Testis (tissue), 2 donors: ENCODE measurements at regions not wholly inside any gene's neighbourhood (a gene's known extent, or its start where the extent isn't known, plus 50 kb on each side); places are given as distances from the start of the nearest gene placed in this dataset.
A peak's percentile ranks its signal among the peaks of the same experiment; 100 is the strongest.

Experiments
- DNase-seq: peaks from one replicate; pipeline ENCODE4 v3.0.0-alpha.2; 2019
- H3K27ac ChIP-seq, 2 donors: fragments of 200-600 bp; sonication (generic); one replicate each; pipeline ENCODE4 v1.5.1; 2019
- H3K27me3 ChIP-seq: fragments of 200-600 bp; sonication (generic); one replicate; pipeline ENCODE4 v1.5.1; 2019
- H3K36me3 ChIP-seq: fragments of 200-600 bp; sonication (generic); one replicate; pipeline ENCODE4 v1.5.1; 2017; ENCODE audit warnings: low read depth; ENCODE audit errors: missing control alignments
- H3K4me1 ChIP-seq: fragments of 200-600 bp; sonication (generic); one replicate; pipeline ENCODE4 v1.5.1; 2019
- H3K4me3 ChIP-seq, 2 donors: fragments of 200-600 bp; sonication (generic); one replicate each; pipeline ENCODE4 v1.5.1; 2017 to 2019
- H3K9me3 ChIP-seq: fragments of 200-600 bp; sonication (generic); one replicate; pipeline ENCODE4 v1.5.1; 2017
- CTCF ChIP-seq, 3 experiments: fragments of 450-650 bp in 2 of 3; fragments of 200-600 bp in 1 of 3; sonication (generic) in 1 of 3; IDR thresholded peaks; one replicate each; pipeline ENCODE4 v1.5.1; 2016 to 2019; ENCODE audit warnings: antibody characterized with exemption in 3 of 3, mild to moderate bottlenecking in 2 of 3, moderate library complexity in 1 of 3
- POLR2A ChIP-seq: fragments of 450-650 bp; IDR thresholded peaks from one replicate; pipeline ENCODE4 v1.6.1; 2017; ENCODE audit warnings: antibody characterized with exemption, mild to moderate bottlenecking, moderate library complexity
- WGBS, 2 donors: methylation state at CpG; one replicate each; pipeline ENCODE4 v1.1.5; 2018; 5-methylcytosine and 5-hydroxymethylcytosine counted together
- intact Hi-C: fragments of 100-400 bp; cut with DNase I; formaldehyde crosslinking; loops from one replicate; pipeline ENCODE4 v1.15.1; 2023; ENCODE audit warnings: low total_unique reads

DNA sequence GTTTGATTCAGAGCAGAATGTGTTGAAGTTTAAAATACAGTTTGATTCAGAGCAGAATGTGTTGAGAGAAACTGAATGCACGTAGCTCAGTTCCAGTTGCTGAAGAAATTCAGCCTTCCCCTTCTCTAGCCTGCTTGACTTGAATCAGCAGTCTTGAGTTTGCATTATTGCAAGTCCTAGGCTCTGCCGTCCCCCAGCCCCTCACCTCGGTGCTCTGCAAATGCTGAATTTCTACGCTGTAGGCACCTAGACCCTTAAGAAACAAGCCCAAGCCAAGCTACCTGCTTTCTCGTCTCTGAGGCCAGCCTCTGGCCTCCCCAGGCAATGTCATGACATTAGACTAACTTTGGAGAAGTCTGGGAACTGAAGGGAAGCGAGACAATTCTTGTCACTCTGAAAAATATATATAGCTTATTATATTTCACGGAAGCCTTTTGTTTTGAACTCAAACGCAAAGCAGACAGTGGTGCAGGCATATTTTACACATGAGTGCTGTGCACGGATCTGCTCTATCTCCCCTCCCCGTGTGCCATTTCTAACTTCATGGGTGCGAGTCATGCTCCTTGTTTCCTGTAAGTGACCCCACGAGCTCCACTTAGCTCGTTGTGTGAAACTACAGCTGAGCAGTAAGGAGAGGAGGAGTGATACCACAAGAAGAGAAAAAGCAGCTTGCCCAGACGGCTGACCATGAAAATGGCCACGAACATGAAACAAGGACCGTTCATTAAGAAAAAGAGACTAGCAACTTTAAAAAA, 71.4 kb upstream of the DUSP22 start:
- DNase-seq, result no peak
- intact Hi-C loops, result no loop called here

DNA sequence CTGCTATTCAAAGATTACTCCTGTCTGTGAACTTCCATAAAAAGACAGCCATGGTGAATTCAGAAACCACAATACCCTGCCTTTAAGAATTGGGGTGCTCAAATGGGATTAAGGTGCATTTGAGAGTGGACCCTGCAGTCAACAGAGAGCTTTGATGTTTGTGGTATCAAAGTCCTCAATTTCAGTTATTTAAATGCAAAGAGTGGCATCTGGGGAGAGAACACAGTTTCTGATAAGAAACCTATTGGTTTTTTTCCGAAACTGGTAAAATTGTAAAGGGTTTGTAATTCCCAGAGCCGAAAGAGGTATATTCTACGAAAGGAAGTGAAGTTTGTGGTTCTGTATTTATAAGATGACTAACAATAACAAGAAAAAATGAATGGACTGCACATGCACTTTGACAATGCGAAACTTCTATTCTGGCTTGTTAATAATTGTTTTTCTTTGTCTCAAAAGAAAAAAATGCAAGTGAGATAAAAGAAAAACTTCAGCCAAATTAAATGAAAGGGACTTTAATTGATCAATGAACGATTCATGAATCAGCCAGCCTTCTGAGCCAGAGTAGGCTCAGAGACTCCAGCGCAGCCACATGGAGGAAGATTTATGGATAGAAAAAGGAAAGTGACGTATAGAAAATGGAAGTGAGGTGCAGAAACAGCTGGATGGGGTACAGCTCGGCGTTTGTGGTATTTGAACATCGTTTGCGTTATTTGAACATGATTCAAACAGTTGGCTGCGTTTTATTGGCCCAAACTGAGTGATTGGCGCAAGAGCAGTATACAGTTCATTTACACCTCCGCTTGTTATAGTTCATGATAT, 70.5 kb upstream of the DUSP22 start:
- TF ChIP-seq CTCF (IDR thresholded peaks at IDR 0.05) (no peak), POLR2A (no peak)
- intact Hi-C loops, result loop anchor here (2.0 kb wide), 1 partner anchor 29 kb away; no protein-coding TSS in a partner anchor
- 81 to 86% methylated on average over 14 of the region's 14 CpGs for WGBS, 2 donors
- Histone ChIP-seq H3K4me1 (no peaks in the 10 kb centered on the region), H3K4me3 (no peak overlapping the region), H3K27me3 (no peaks in the 10 kb centered on the region), H3K36me3 (no peaks in the 10 kb centered on the region), H3K9me3 (no peaks in the 10 kb centered on the region), H3K27ac (no peak overlapping the region)
- no peak for DNase-seq

More for the DNA sequence above, 71.4 kb upstream of the DUSP22 start:
- TF ChIP-seq CTCF (IDR thresholded peaks at IDR 0.05), result no peak
- TF ChIP-seq POLR2A, result no peak
- Histone ChIP-seq H3K4me3 (no peak overlapping the region), H3K4me1 (no peaks in the 10 kb centered on the region), H3K27me3 (no peaks in the 10 kb centered on the region), H3K9me3 (no peaks in the 10 kb centered on the region), H3K36me3 (no peaks in the 10 kb centered on the region), H3K27ac (no peak overlapping the region)
- WGBS, 2 donors, result 73 to 76% methylated on average over 16 of the region's 16 CpGs

- TF ChIP-seq POLR2A (no peak), CTCF (IDR thresholded peaks at IDR 0.05) (no peak)
- Histone ChIP-seq H3K4me3 (no peak overlapping the region), H3K36me3 (no peaks in the 10 kb centered on the region), H3K4me1 (no peaks in the 10 kb centered on the region), H3K27ac (no peak overlapping the region), H3K9me3 (no peaks in the 10 kb centered on the region), H3K27me3 (no peaks in the 10 kb centered on the region)
- intact Hi-C loops, result loop anchor here (2.0 kb wide), 1 partner anchor 30 kb away; no protein-coding TSS in a partner anchor
- DNase-seq, result no peak
- 85 to 88% methylated on average over 5 of the region's 5 CpGs for WGBS, 2 donors
Measured at GRCh38 chr6:222468-222867, 69.8 kb upstream of the DUSP22 start.

- no peak for TF ChIP-seq CTCF (IDR thresholded peaks at IDR 0.05)
- no peak for TF ChIP-seq POLR2A
- DNase-seq, result peak; percentile 2
- 72 to 79% methylated on average over 9 of the region's 9 CpGs for WGBS, 2 donors
- no peaks in the 10 kb centered on the region for H3K36me3 ChIP-seq
- no peaks in the 10 kb centered on the region for H3K9me3 ChIP-seq
- H3K4me3 ChIP-seq, result no peak overlapping the region
- H3K27ac ChIP-seq, result no peak overlapping the region
- no peaks in the 10 kb centered on the region for H3K4me1 ChIP-seq
- intact Hi-C loops, result loop anchor here (2.0 kb wide), 1 partner anchor 30 kb away; no protein-coding TSS in a partner anchor
- H3K27me3 ChIP-seq, result no peaks in the 10 kb centered on the region
Measured at GRCh38 chr6:223136-223535, 69.2 kb upstream of the DUSP22 start.
